B cell (primary cell): ENCODE measurements at regions not wholly inside any gene's neighbourhood (a gene's known extent, or its start where the extent isn't known, plus 50 kb on each side); places are given as distances from the start of the nearest gene placed in this dataset.

Source experiments
- CTCF ChIP-seq: fragments of 200-600 bp; IDR thresholded peaks from one replicate; pipeline ENCODE4 v1.8.0; 2022; ENCODE audit warnings: antibody characterized with exemption, mild to moderate bottlenecking
- EZH2 ChIP-seq: IDR thresholded peaks from 2 replicates; pipeline ENCODE4 v1.6.1; 2012; ENCODE audit warnings: borderline replicate concordance, low read depth, mild to moderate bottlenecking, moderate library complexity, low read length; ENCODE audit not compliant: insufficient read depth, poor library complexity, severe bottlenecking

- no peak for TF ChIP-seq CTCF
- no peak for TF ChIP-seq EZH2
These were observed 455.3 kb downstream of the HACE1 start for GRCh38 chr6:104404377-104404776.
